Aorta (tissue), 5 donors: ENCODE measurements at regions not wholly inside any gene's neighbourhood (a gene's known extent, or its start where the extent isn't known, plus 50 kb on each side); places are given as distances from the start of the nearest gene placed in this dataset.

Experiments used
- ATAC-seq: fragments of 200-7000 bp; cut with Tn5 transposase; one replicate; pipeline ENCODE4 v1.9.1; 2022; ENCODE audit warnings: moderate library complexity; ENCODE audit not compliant: low FRiP score
- DNase-seq, 2 donors: peaks; one replicate each; pipeline ENCODE4 v3.0.0-alpha.2; 2020
- H3K27ac ChIP-seq, 2 donors: one replicate each; pipeline ENCODE4 v1.5.1; 2013; ENCODE audit warnings: low read length in 2 of 2, mild to moderate bottlenecking in 2 of 2, moderate library complexity in 2 of 2, control low read depth in 1 of 2, inconsistent platforms in 1 of 2, low read depth in 1 of 2
- H3K27me3 ChIP-seq, 2 donors: one replicate each; pipeline ENCODE4 v1.6.1; 2013; ENCODE audit warnings: control low read depth in 1 of 2, low read length in 1 of 2, mild to moderate bottlenecking in 1 of 2, moderate library complexity in 1 of 2; ENCODE audit not compliant: insufficient read depth in 2 of 2, control insufficient read depth in 1 of 2
- H3K36me3 ChIP-seq, 2 donors: one replicate each; pipeline ENCODE4 v1.6.1; 2013; ENCODE audit warnings: control low read depth in 1 of 2, low read length in 1 of 2, mild to moderate bottlenecking in 1 of 2; ENCODE audit not compliant: insufficient read depth in 2 of 2, control insufficient read depth in 1 of 2
- H3K4me1 ChIP-seq, 2 donors: one replicate each; pipeline ENCODE4 v1.6.1; 2013; ENCODE audit warnings: low read length in 2 of 2, control low read depth in 1 of 2, mild to moderate bottlenecking in 1 of 2, moderate library complexity in 1 of 2; ENCODE audit not compliant: insufficient read depth in 2 of 2, control insufficient read depth in 1 of 2
- H3K4me3 ChIP-seq, 2 donors: one replicate each; pipeline ENCODE4 v1.5.1; 2013; ENCODE audit warnings: low read length in 2 of 2, control low read depth in 1 of 2, mild to moderate bottlenecking in 1 of 2
- H3K9me3 ChIP-seq: one replicate; pipeline ENCODE4 v1.6.1; 2013; ENCODE audit warnings: mild to moderate bottlenecking, low read length; ENCODE audit not compliant: control insufficient read depth
- WGBS, 2 donors: extraction: QIAGEN DNeasy Blood & Tissue Kit; methylation state at CpG; one replicate each; pipeline ENCODE4 v1.1.7; 2013; 5-methylcytosine and 5-hydroxymethylcytosine counted together
- intact Hi-C, 2 donors: fragments of 100-400 bp; cut with DNase I; formaldehyde crosslinking; loops; one replicate each; pipeline versions ENCODE4 v1.14.2 to v1.15.0; 2022
- donor health status: healthy with polysubstance abuse.
- donor health status: Bipolar disorder and iron deficiency.
- donor health status: DM: no; HTN: no; CAD: no.
- donor health status: DM: no; HTN: no; CAD: no.
- donor health status: DM: yes; HTN: yes; CAD: no.

DNA sequence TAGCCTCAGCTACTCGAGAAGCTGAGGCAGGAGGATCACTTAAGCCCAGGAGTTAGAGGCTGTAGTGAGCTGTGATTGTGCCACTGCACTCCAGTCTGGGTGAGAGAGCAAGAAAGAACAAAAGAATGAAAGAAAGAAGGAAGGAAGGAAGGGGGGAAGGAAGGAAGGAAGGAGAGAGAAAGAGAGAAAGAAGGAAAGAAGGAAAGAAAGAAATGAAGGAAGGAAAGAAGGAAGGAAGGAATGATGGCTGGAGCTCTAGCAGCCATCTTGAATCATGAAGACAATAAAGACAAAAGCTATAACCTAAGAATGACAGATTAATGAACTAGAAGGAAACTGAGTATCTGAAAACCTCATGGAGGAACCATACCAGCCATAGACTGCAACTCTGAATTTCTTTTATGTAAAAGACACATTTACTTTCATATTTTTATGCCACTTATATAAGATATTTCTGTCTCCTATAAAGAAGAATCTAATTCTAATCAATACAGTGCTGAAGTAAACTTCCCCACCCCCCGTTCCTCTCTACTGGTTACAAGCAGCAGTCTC, 522.3 kb upstream of the JARID2 start:
- H3K4me1 ChIP-seq, result no peaks in the 10 kb centered on the region
- H3K4me3 ChIP-seq, result no peak overlapping the region
- 86 to 93% methylated on average over 2 of the region's 2 CpGs for WGBS, 2 donors
- H3K27me3 ChIP-seq, result no peaks in the 10 kb centered on the region
- no peak overlapping the region for H3K27ac ChIP-seq
- intact Hi-C loops, result no loop called here
- H3K36me3 ChIP-seq, result no peaks in the 10 kb centered on the region
- no peaks in the 10 kb centered on the region for H3K9me3 ChIP-seq
- ATAC-seq, result no peak
- DNase-seq, result no peak

DNA sequence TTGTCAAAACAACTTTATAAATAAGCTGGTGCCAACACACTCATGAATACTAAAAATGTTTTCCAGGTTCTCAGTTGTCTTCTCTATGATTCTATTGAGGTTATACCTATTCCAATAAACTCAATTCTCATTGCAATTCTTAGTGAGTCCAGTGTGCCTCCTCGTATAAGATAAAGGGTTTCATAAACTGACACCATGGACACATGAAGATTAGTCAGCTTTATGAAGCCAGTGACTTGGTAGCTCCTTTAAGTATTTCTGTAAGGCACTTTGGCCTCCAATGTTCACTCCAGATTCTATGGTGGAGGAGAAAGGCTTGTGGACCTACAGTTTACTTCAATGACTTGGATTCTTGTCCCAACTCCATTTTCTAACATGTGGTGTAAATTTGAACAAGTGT, 521.3 kb upstream of the JARID2 start:
- Histone ChIP-seq H3K36me3 (no peaks in the 10 kb centered on the region), H3K9me3 (no peaks in the 10 kb centered on the region), H3K27me3 (no peaks in the 10 kb centered on the region), H3K4me1 (no peaks in the 10 kb centered on the region), H3K4me3 (no peak overlapping the region), H3K27ac (no peak overlapping the region)
- ATAC-seq, result no peak
- 90 to 97% methylated on average over 1 of the region's 1 CpG for WGBS, 2 donors
- DNase-seq, result no peak
- intact Hi-C loops, result no loop called here

DNA sequence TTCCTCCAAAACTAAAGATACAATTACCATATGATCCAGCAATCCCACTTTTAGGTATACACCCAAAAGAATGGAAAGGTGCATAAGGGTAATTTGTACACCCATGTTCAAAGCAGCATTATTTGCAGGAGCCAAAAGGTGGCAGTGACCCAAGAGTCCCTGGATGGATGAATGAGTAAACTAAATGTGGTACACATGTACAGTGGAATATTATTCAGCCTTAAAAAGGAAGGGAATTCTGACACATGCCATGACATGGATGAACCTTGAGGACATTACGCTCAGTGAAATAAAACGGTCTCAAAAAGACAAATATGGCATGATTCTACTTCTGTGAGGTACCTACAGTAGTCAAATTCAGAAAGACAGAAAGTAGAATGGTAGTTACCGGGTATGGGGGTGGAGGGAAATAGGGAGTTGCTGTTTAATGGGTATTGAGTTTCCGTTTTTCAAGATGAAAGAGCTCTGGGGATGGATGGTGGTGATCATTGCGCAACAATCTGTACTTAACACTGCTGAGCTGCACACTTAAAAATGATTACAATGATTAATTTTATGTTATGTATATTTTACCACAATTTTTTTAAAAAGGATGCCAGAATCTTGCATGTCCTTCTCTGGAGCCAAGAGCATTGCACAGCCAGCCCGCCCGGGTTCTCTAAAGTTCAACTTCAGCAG, 518.9 kb upstream of the JARID2 start:
- H3K36me3 ChIP-seq, result no peaks in the 10 kb centered on the region
- no peak overlapping the region for H3K4me3 ChIP-seq
- intact Hi-C loops, result no loop called here
- H3K9me3 ChIP-seq, result no peaks in the 10 kb centered on the region
- DNase-seq (no peak), ATAC-seq (no peak)
- no peaks in the 10 kb centered on the region for H3K27me3 ChIP-seq
- H3K27ac ChIP-seq, result no peak overlapping the region
- WGBS, 2 donors, result 94% methylated on average over 7 of the region's 7 CpGs
- no peaks in the 10 kb centered on the region for H3K4me1 ChIP-seq

- DNase-seq, result no peak
- H3K4me1 ChIP-seq, result no peaks in the 10 kb centered on the region
- WGBS, 2 donors, result 82 to 84% methylated on average over 7 of the region's 7 CpGs
- no peaks in the 10 kb centered on the region for H3K27me3 ChIP-seq
- no peaks in the 10 kb centered on the region for H3K9me3 ChIP-seq
- no peak overlapping the region for H3K4me3 ChIP-seq
- peak; percentile 70 for ATAC-seq
- intact Hi-C loops, result no loop called here
- no peak overlapping the region for H3K27ac ChIP-seq
- H3K36me3 ChIP-seq, result no peaks in the 10 kb centered on the region
Observed at GRCh38 chr6:14727494-14728395, 518.1 kb upstream of the JARID2 start.

DNA sequence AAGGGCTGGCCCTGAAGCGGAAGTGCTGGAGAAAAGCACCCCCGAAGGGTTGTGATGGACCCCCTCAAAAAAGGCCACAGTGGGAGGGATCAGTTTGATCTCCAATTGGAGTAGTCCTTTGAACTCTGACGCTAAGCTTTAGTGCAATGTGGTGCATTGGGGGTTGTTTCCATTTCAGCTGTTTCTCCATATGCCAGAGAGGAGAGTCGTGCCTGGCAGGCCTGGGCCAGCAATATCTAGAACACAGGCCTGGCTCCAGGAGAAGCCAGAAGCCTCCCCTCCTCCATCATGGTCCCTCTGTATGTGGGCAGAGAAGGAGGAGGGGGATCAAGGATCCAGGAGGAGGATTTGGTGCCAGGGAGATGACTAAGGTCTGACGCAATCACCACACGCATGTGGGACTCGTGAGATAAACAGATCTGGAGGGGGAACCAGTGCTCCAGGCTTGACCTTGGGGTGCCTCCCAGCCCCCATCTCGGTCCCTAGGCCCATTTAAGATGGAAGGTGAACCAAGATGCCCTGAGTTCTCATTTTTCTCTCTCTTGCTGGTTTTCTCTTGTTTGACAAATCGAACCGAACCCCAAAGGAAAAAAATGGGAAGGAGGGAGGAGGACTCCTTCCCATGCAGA, 517.4 kb upstream of the JARID2 start:
- H3K4me1 ChIP-seq, result no peaks in the 10 kb centered on the region
- intact Hi-C loops, result no loop called here

DNA sequence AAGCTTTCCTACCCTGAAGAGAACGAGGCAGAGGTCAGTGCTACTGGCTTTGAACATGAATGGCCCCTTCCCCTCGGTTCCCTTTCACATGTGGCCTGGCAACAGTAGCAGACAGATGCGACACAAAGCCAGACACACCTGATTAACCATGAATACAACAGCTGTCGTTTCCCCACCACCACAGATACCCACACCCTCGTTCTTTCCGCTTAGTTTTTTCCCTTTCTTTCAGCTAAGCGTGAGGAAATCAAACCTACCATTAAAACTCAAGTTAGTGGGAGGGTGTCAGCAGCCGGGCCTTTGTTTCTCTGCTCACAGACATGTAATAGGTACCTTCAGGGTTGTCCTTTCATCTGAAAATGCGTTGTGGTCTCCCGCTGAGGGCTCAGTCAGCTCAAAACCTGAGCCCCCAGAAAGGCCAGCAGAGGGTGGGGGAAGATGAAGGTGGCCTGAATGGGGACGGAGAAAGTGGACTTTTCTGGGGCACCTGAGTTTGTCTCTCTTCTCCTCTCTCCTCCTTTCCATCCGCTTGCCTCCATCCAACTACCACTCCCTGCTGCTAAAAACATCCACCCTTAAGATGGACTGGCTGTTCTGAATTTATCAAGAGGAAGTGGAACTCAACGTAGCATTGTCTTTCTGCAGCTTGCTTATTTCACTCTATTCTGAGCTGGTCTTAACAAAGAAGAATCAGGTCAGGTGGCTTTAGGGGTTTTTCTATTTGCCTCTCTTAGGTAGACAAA, 516.6 kb upstream of the JARID2 start:
- Histone ChIP-seq H3K27me3 (no peaks in the 10 kb centered on the region), H3K4me1 (no peaks in the 10 kb centered on the region), H3K36me3 (no peaks in the 10 kb centered on the region), H3K4me3 (no peak overlapping the region), H3K9me3 (no peaks in the 10 kb centered on the region), H3K27ac (no peak overlapping the region)
- DNase-seq (no peak), ATAC-seq (no peak)
- WGBS, 2 donors, result 82 to 87% methylated on average over 13 of the region's 13 CpGs
- intact Hi-C loops, result no loop called here

More for the DNA sequence above, 517.4 kb upstream of the JARID2 start:
- Histone ChIP-seq H3K27ac (no peak overlapping the region), H3K27me3 (no peaks in the 10 kb centered on the region), H3K9me3 (no peaks in the 10 kb centered on the region), H3K4me3 (no peak overlapping the region), H3K36me3 (no peaks in the 10 kb centered on the region)
- 76 to 81% methylated on average over 10 of the region's 10 CpGs for WGBS, 2 donors
- ATAC-seq, result peak; percentile 81
- peak in 1 of 2 donors; percentile 67 for DNase-seq

DNA sequence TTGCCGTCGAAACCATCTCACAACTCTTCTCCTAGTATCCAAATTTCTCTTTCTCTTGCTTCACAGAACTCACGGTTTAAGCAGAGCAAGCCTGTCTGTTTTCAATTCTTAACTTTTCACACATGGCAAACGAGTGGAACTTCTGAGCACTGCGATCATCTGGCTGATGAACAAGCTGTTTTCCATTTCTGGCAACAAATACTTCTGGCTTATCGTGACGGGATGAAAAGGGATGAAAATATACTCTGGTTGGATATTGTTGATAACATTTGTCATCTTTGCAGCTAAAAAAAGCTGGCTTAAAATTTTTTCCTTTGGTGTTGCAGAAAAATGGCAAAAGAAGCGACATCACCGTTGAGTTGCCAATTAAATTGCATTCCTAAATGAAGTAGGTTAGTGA, 515.2 kb upstream of the JARID2 start:
- Histone ChIP-seq H3K9me3 (no peaks in the 10 kb centered on the region), H3K4me1 (no peaks in the 10 kb centered on the region), H3K27me3 (no peaks in the 10 kb centered on the region), H3K4me3 (no peak overlapping the region), H3K36me3 (no peaks in the 10 kb centered on the region), H3K27ac (no peak overlapping the region)
- intact Hi-C loops, result no loop called here
- DNase-seq, result no peak
- 37 to 48% methylated on average over 9 of the region's 9 CpGs for whole genome bisulfite sequencing, 2 donors
- ATAC-seq, result peak; percentile 16

DNA sequence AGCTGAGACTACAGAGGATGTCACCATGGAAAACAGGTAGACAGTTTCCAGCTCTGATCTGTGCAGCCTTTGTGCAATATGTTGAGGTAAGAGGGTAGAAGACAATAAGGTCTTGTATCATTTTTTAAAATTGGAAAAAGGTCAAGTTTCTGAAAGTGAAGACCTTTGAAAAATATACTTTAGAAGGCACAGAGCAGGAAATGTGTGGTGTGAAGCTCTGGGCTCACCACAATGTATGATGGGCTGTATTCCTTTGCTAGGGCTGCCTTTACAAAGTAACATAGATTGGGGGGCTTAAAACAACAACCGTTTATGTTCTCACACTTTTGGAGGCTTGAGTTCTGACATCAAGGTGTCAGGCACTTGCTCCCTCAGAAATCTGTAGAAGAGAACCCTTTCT, 514.3 kb upstream of the JARID2 start:
- intact Hi-C loops, result no loop called here
- ATAC-seq, result no peak

More for the DNA sequence above, 514.3 kb upstream of the JARID2 start:
- H3K27ac ChIP-seq, result no peak overlapping the region
- H3K9me3 ChIP-seq, result no peaks in the 10 kb centered on the region
- DNase-seq, result no peak
- 70 to 71% methylated on average over 1 of the region's 1 CpG for WGBS, 2 donors
- no peaks in the 10 kb centered on the region for H3K4me1 ChIP-seq
- no peaks in the 10 kb centered on the region for H3K36me3 ChIP-seq
- H3K4me3 ChIP-seq, result no peak overlapping the region
- H3K27me3 ChIP-seq, result no peaks in the 10 kb centered on the region
